ENCODE measurements at regions not wholly inside any gene's neighbourhood (a gene's known extent, or its start where the extent isn't known, plus 50 kb on each side); places are given as distances from the start of the nearest gene placed in this dataset.
A peak's percentile ranks its signal among the peaks of the same experiment; 100 is the strongest.

- no peaks in the 10 kb centered on the region for H3K9me3 Mint-ChIP-seq (ENCODE audit: insufficient read depth)
- no peaks in the 10 kb centered on the region for H3K36me3 Mint-ChIP-seq (ENCODE audit: low read depth)
- no peaks in the 10 kb centered on the region for H3K4me1 Mint-ChIP-seq (ENCODE audit: low read depth)
- no peak for DNase-seq
- no peak overlapping the region for H3K4me3 Mint-ChIP-seq
- H3K27ac Mint-ChIP-seq, result no peak overlapping the region
- no peak for ATAC-seq
- no peaks in the 10 kb centered on the region for H3K27me3 Mint-ChIP-seq (ENCODE audit: low read depth)
- ChIA-PET POLR2A (no interaction called here), CTCF (no interaction called here)
Measured at GRCh38 chr3:117955196-117955595, 1079.5 kb downstream of the IGSF11 start.

GRCh38 chr3:117958027-117958426 is 1076.6 kb downstream of the IGSF11 start:
- ATAC-seq (no peak), DNase-seq (no peak)
- POLR2A ChIA-PET, result no interaction called here
- Mint-ChIP-seq H3K27me3 (ENCODE audit: low read depth) (no peaks in the 10 kb centered on the region), H3K9me3 (ENCODE audit: insufficient read depth) (no peaks in the 10 kb centered on the region), H3K4me3 (no peak overlapping the region), H3K27ac (no peak overlapping the region), H3K4me1 (ENCODE audit: low read depth) (no peaks in the 10 kb centered on the region), H3K36me3 (ENCODE audit: low read depth) (no peaks in the 10 kb centered on the region)
- CTCF ChIA-PET, result no interaction called here

DNA sequence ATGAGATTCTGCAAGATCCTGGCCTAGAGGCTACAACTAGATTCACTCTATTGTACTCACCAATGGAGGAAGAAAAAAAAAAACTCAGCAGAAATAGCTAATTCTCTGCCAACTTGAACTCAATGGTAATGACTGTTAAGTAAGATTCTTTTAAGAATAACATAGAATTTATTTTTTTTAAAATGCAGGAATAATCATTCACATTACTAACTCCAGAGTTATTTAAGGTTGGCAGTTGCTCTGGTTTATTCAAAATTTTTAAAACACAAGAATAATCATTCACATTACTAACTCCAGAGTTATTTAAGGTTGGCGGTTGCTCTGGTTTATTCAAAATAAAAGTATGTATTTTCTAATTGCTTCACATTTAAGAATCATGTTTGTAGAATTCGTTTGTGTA is 1071.9 kb downstream of the IGSF11 start:
- H3K4me3 Mint-ChIP-seq, result no peak overlapping the region
- peaks cover 3% of the 10 kb centered on the region for H3K9me3 Mint-ChIP-seq (ENCODE audit: insufficient read depth)
- no peaks in the 10 kb centered on the region for H3K36me3 Mint-ChIP-seq (ENCODE audit: low read depth)
- no peak for DNase-seq
- no peak for ATAC-seq
- H3K4me1 Mint-ChIP-seq (ENCODE audit: low read depth), result no peaks in the 10 kb centered on the region
- H3K27ac Mint-ChIP-seq, result no peak overlapping the region
- POLR2A ChIA-PET, result no interaction called here
- H3K27me3 Mint-ChIP-seq (ENCODE audit: low read depth), result no peaks in the 10 kb centered on the region
- CTCF ChIA-PET, result no interaction called here

- CTCF ChIA-PET, result no interaction called here
- H3K9me3 Mint-ChIP-seq (ENCODE audit: insufficient read depth), result peaks cover 3% of the 10 kb centered on the region
- no peak overlapping the region for H3K27ac Mint-ChIP-seq
- POLR2A ChIA-PET, result no interaction called here
- DNase-seq (no peak), ATAC-seq (no peak)
- no peak overlapping the region for H3K4me3 Mint-ChIP-seq
- no peaks in the 10 kb centered on the region for H3K36me3 Mint-ChIP-seq (ENCODE audit: low read depth)
- no peaks in the 10 kb centered on the region for H3K4me1 Mint-ChIP-seq (ENCODE audit: low read depth)
- no peaks in the 10 kb centered on the region for H3K27me3 Mint-ChIP-seq (ENCODE audit: low read depth)
Measured at GRCh38 chr3:117963858-117964257, 1070.8 kb downstream of the IGSF11 start.

DNA sequence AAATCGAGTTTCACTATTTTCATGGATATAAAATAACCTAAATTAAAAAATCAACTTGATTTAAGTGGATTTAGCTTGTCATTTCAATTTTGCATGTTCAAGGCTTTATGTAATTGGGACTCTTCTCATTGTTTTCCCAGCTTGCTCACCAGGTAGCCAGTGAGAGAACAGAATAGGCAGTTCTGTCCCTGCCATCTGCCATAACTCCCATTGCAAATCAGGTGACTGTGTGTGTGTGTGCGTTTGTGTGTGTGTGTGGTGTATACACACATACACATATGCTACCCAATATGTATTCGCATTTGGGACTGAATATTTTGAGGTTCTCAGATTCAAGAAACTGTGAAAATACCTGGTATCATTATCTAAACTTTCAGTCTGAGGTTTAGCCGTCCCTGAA is 1069.8 kb downstream of the IGSF11 start:
- H3K27ac Mint-ChIP-seq, result no peak overlapping the region
- CTCF ChIA-PET, result no interaction called here
- H3K36me3 Mint-ChIP-seq (ENCODE audit: low read depth), result no peaks in the 10 kb centered on the region
- POLR2A ChIA-PET, result no interaction called here
- peaks cover 3% of the 10 kb centered on the region for H3K9me3 Mint-ChIP-seq (ENCODE audit: insufficient read depth)
- H3K4me3 Mint-ChIP-seq, result no peak overlapping the region
- no peaks in the 10 kb centered on the region for H3K4me1 Mint-ChIP-seq (ENCODE audit: low read depth)
- no peaks in the 10 kb centered on the region for H3K27me3 Mint-ChIP-seq (ENCODE audit: low read depth)
- ATAC-seq (no peak), DNase-seq (no peak)

- Mint-ChIP-seq H3K27ac (no peak overlapping the region), H3K9me3 (ENCODE audit: insufficient read depth) (no peaks in the 10 kb centered on the region), H3K36me3 (ENCODE audit: low read depth) (no peaks in the 10 kb centered on the region), H3K27me3 (ENCODE audit: low read depth) (no peaks in the 10 kb centered on the region), H3K4me1 (ENCODE audit: low read depth) (no peaks in the 10 kb centered on the region), H3K4me3 (no peak overlapping the region)
- no peak for ATAC-seq
- no peak for DNase-seq
- CTCF ChIA-PET, result no interaction called here
- POLR2A ChIA-PET, result no interaction called here
Measured at GRCh38 chr3:117977504-117978228, 1057.0 kb downstream of the IGSF11 start.

GRCh38 chr3:117979466-117979865 is 1055.2 kb downstream of the IGSF11 start:
- CTCF ChIA-PET, result no interaction called here
- POLR2A ChIA-PET, result no interaction called here
- Mint-ChIP-seq H3K27ac (no peak overlapping the region), H3K27me3 (ENCODE audit: low read depth) (no peaks in the 10 kb centered on the region), H3K4me1 (ENCODE audit: low read depth) (no peaks in the 10 kb centered on the region), H3K4me3 (no peak overlapping the region), H3K36me3 (ENCODE audit: low read depth) (no peaks in the 10 kb centered on the region), H3K9me3 (ENCODE audit: insufficient read depth) (no peaks in the 10 kb centered on the region)
- DNase-seq, result no peak
- ATAC-seq, result no peak

DNA sequence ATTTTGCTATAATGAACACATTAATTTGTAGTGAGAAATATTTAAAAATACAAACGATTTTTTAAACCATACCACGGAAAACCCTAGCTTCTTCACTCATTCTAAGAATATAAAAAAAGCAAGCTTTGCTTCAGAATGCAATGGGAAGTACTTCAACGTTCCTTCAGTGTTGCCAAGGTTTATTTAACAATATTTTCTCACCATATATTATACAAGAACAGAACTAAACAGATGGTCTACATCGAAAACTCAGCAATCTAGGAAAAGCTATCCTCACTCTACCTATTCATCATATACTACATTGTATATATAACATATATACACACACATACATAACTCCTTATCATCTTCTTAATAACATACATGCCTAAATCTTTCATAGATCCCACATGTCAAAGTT is 1047.4 kb downstream of the IGSF11 start:
- no peaks in the 10 kb centered on the region for H3K27me3 Mint-ChIP-seq (ENCODE audit: low read depth)
- ATAC-seq (no peak), DNase-seq (no peak)
- H3K4me3 Mint-ChIP-seq, result no peak overlapping the region
- no peak overlapping the region for H3K27ac Mint-ChIP-seq
- no peaks in the 10 kb centered on the region for H3K4me1 Mint-ChIP-seq (ENCODE audit: low read depth)
- no peaks in the 10 kb centered on the region for H3K36me3 Mint-ChIP-seq (ENCODE audit: low read depth)
- H3K9me3 Mint-ChIP-seq (ENCODE audit: insufficient read depth), result no peaks in the 10 kb centered on the region
- POLR2A ChIA-PET, result no interaction called here
- CTCF ChIA-PET, result no interaction called here

- H3K27me3 Mint-ChIP-seq (ENCODE audit: low read depth), result no peaks in the 10 kb centered on the region
- no peaks in the 10 kb centered on the region for H3K4me1 Mint-ChIP-seq (ENCODE audit: low read depth)
- no peaks in the 10 kb centered on the region for H3K9me3 Mint-ChIP-seq (ENCODE audit: insufficient read depth)
- ChIA-PET POLR2A (no interaction called here), CTCF (no interaction called here)
- DNase-seq (no peak), ATAC-seq (no peak)
- no peak overlapping the region for H3K4me3 Mint-ChIP-seq
- no peaks in the 10 kb centered on the region for H3K36me3 Mint-ChIP-seq (ENCODE audit: low read depth)
- no peak overlapping the region for H3K27ac Mint-ChIP-seq
Measured at GRCh38 chr3:117989982-117990381, 1044.7 kb downstream of the IGSF11 start.

GRCh38 chr3:117990627-117991026 is 1044.0 kb downstream of the IGSF11 start:
- Mint-ChIP-seq H3K4me1 (ENCODE audit: low read depth) (no peaks in the 10 kb centered on the region), H3K36me3 (ENCODE audit: low read depth) (no peaks in the 10 kb centered on the region), H3K27me3 (ENCODE audit: low read depth) (no peaks in the 10 kb centered on the region), H3K9me3 (ENCODE audit: insufficient read depth) (no peaks in the 10 kb centered on the region), H3K27ac (no peak overlapping the region), H3K4me3 (no peak overlapping the region)
- no peak for DNase-seq
- no peak for ATAC-seq
- POLR2A ChIA-PET, result no interaction called here
- CTCF ChIA-PET, result no interaction called here

GRCh38 chr3:117995842-117996437 is 1038.7 kb downstream of the IGSF11 start:
- H3K9me3 Mint-ChIP-seq (ENCODE audit: insufficient read depth), result no peaks in the 10 kb centered on the region
- H3K36me3 Mint-ChIP-seq (ENCODE audit: low read depth), result no peaks in the 10 kb centered on the region
- POLR2A ChIA-PET, result no interaction called here
- no peaks in the 10 kb centered on the region for H3K27me3 Mint-ChIP-seq (ENCODE audit: low read depth)
- CTCF ChIA-PET, result interaction anchor here (0.7 kb wide), 1 partner anchor 1918 kb away, joined by 5 read pairs; no protein-coding TSS in a partner anchor
- no peak overlapping the region for H3K27ac Mint-ChIP-seq
- no peaks in the 10 kb centered on the region for H3K4me1 Mint-ChIP-seq (ENCODE audit: low read depth)
- no peak for DNase-seq
- H3K4me3 Mint-ChIP-seq, result no peak overlapping the region
- no peak for ATAC-seq

GRCh38 chr3:117997201-117998049 is 1037.2 kb downstream of the IGSF11 start:
- ATAC-seq, result peak; percentile 95

More at GRCh38 chr3:117997201-117998049, 1037.2 kb downstream of the IGSF11 start:
- H3K27me3 Mint-ChIP-seq (ENCODE audit: low read depth), result no peaks in the 10 kb centered on the region
- H3K4me1 Mint-ChIP-seq (ENCODE audit: low read depth), result no peaks in the 10 kb centered on the region
- no peaks in the 10 kb centered on the region for H3K9me3 Mint-ChIP-seq (ENCODE audit: insufficient read depth)
- ChIA-PET POLR2A (no interaction called here), CTCF (interaction anchor here (0.7 to 1.6 kb wide), 2 partner anchors 14 to 22 kb away, joined by 3 to 5 read pairs; no protein-coding TSS in a partner anchor)
- DNase-seq, result peak; percentile 67
- no peak overlapping the region for H3K27ac Mint-ChIP-seq
- no peaks in the 10 kb centered on the region for H3K36me3 Mint-ChIP-seq (ENCODE audit: low read depth)
- no peak overlapping the region for H3K4me3 Mint-ChIP-seq

Data from activated CD8-positive, alpha-beta T cell treated with anti-CD3 and anti-CD28 coated beads, Interleukin-2, amount 10 ng/mL, durations not matched to agents 7 days and 5 days (primary cell).